ENCODE measurements at regions not wholly inside any gene's neighbourhood (a gene's known extent, or its start where the extent isn't known, plus 50 kb on each side); places are given as distances from the start of the nearest gene placed in this dataset.

GRCh38 chrX:9087271-9088040 is 53.5 kb upstream of the FAM9B start:
- no peak for DNase-seq (ENCODE audit: low read depth in 2 of 3, low spot score in 1 of 3)

- DNase-seq (ENCODE audit: low read depth in 2 of 3, low spot score in 1 of 3): no peak
Observed at GRCh38 chrX:9088896-9089295, 55.0 kb upstream of the FAM9B start.

GRCh38 chrX:9090766-9091165 is 56.8 kb upstream of the FAM9B start:
- no peak for DNase-seq (ENCODE audit: low read depth in 2 of 3, low spot score in 1 of 3)

- DNase-seq (ENCODE audit: low read depth in 2 of 3, low spot score in 1 of 3): no peak
Observed at GRCh38 chrX:9091258-9091657, 57.3 kb upstream of the FAM9B start.

GRCh38 chrX:9102956-9103355 is 69.0 kb upstream of the FAM9B start:
- DNase-seq (ENCODE audit: low read depth in 2 of 3, low spot score in 1 of 3): no peak

- DNase-seq (ENCODE audit: low read depth in 2 of 3, low spot score in 1 of 3): no peak
Observed at GRCh38 chrX:9108054-9108453, 74.1 kb upstream of the FAM9B start.

- no peak for DNase-seq (ENCODE audit: low read depth in 2 of 3, low spot score in 1 of 3)
Observed at GRCh38 chrX:9110808-9111207, 76.9 kb upstream of the FAM9B start.

- no peak for DNase-seq (ENCODE audit: low read depth in 2 of 3, low spot score in 1 of 3)
Observed at GRCh38 chrX:9114245-9114644, 80.3 kb upstream of the FAM9B start.

GRCh38 chrX:9117851-9118250 is 83.9 kb upstream of the FAM9B start:
- no peak for DNase-seq (ENCODE audit: low read depth in 2 of 3, low spot score in 1 of 3)

- no peak for DNase-seq (ENCODE audit: low read depth in 2 of 3, low spot score in 1 of 3)
Observed at GRCh38 chrX:9122519-9123245, 88.8 kb upstream of the FAM9B start.

- no peak for DNase-seq (ENCODE audit: low read depth in 2 of 3, low spot score in 1 of 3)
Observed at GRCh38 chrX:9127986-9128385, 94.1 kb upstream of the FAM9B start.

- no peak for DNase-seq (ENCODE audit: low read depth in 2 of 3, low spot score in 1 of 3)
Observed at GRCh38 chrX:9130031-9130430, 96.1 kb upstream of the FAM9B start.

GRCh38 chrX:9131066-9131465 is 97.1 kb upstream of the FAM9B start:
- DNase-seq (ENCODE audit: low read depth in 2 of 3, low spot score in 1 of 3): peak in 2 of 3 donors; percentile 7 to 8

- no peak for DNase-seq (ENCODE audit: low read depth in 2 of 3, low spot score in 1 of 3)
Observed at GRCh38 chrX:9132036-9132638, 98.2 kb upstream of the FAM9B start.

GRCh38 chrX:9133426-9133825 is 99.5 kb upstream of the FAM9B start:
- no peak for DNase-seq (ENCODE audit: low read depth in 2 of 3, low spot score in 1 of 3)

- DNase-seq (ENCODE audit: low read depth in 2 of 3, low spot score in 1 of 3): no peak
Observed at GRCh38 chrX:9134366-9134765, 100.4 kb upstream of the FAM9B start.

GRCh38 chrX:9135901-9136510 is 102.1 kb upstream of the FAM9B start:
- DNase-seq (ENCODE audit: low read depth in 2 of 3, low spot score in 1 of 3): no peak

GRCh38 chrX:9137152-9137551 is 103.2 kb upstream of the FAM9B start:
- no peak for DNase-seq (ENCODE audit: low read depth in 2 of 3, low spot score in 1 of 3)

GRCh38 chrX:9141496-9141895 is 107.6 kb upstream of the FAM9B start:
- no peak for DNase-seq (ENCODE audit: low read depth in 2 of 3, low spot score in 1 of 3)

GRCh38 chrX:9144701-9145241 is 110.8 kb upstream of the FAM9B start:
- DNase-seq (ENCODE audit: low read depth in 2 of 3, low spot score in 1 of 3): no peak

GRCh38 chrX:9146657-9147056 is 112.7 kb upstream of the FAM9B start:
- no peak for DNase-seq (ENCODE audit: low read depth in 2 of 3, low spot score in 1 of 3)

- no peak for DNase-seq (ENCODE audit: low read depth in 2 of 3, low spot score in 1 of 3)
Observed at GRCh38 chrX:9147086-9147485, 113.2 kb upstream of the FAM9B start.

All from stimulated activated CD4-positive, alpha-beta T cell treated with anti-CD3 and anti-CD28 coated beads, Interleukin-12 subunit alpha, Interleukin-12 subunit beta, amount 100 ng/mL, for 48 hours (primary cell).